ENCODE measurements at regions not wholly inside any gene's neighbourhood (a gene's known extent, or its start where the extent isn't known, plus 50 kb on each side); places are given as distances from the start of the nearest gene placed in this dataset.

DNA sequence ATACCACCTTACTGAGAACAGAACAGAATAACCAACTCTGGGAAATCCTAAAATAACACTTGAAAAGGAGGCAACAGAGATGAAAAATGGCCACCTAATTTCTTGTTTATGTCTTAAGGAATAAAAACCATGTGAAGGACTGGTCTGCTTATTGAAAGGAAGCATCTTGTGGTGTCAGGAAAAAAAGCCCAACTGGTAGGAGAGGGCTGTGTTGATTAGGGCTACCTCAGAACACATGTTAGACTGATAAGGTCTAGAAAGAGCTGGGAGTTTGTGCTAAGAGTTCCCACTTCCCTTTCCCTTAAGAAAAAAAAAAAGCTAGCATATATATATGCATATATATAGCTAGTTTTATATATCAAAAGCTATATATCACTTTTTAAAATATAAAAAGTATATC lies 425.3 kb upstream of the BTBD3 start:
- Mint-ChIP-seq H3K4me1 (peaks cover 34% of the 10 kb centered on the region), H3K27ac (no peak overlapping the region), H3K9me3 (peaks cover 9% of the 10 kb centered on the region), H3K36me3 (peaks cover 13% of the 10 kb centered on the region), H3K27me3 (ENCODE audit: low read depth) (no peaks in the 10 kb centered on the region), H3K4me3 (no peak overlapping the region)
- POLR2A ChIA-PET, result no interaction called here
- TF ChIP-seq, protein P1, sequence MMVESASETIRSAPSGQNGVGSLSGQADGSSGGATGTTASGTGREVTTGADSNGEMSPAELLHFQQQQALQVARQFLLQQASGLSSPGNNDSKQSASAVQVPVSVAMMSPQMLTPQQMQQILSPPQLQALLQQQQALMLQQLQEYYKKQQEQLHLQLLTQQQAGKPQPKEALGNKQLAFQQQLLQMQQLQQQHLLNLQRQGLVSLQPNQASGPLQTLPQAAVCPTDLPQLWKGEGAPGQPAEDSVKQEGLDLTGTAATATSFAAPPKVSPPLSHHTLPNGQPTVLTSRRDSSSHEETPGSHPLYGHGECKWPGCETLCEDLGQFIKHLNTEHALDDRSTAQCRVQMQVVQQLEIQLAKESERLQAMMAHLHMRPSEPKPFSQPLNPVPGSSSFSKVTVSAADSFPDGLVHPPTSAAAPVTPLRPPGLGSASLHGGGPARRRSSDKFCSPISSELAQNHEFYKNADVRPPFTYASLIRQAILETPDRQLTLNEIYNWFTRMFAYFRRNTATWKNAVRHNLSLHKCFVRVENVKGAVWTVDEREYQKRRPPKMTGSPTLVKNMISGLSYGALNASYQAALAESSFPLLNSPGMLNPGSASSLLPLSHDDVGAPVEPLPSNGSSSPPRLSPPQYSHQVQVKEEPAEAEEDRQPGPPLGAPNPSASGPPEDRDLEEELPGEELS (CRISPR knock-in tag; IDR thresholded peaks at IDR 0.05), result no peak
- TF ChIP-seq PRRX2 (CRISPR knock-in tag; IDR thresholded peaks at IDR 0.05), result no peak
- CTCF ChIA-PET, result no interaction called here
- ATAC-seq (no peak), DNase-seq (ENCODE audit: low spot score) (no peak)

DNA sequence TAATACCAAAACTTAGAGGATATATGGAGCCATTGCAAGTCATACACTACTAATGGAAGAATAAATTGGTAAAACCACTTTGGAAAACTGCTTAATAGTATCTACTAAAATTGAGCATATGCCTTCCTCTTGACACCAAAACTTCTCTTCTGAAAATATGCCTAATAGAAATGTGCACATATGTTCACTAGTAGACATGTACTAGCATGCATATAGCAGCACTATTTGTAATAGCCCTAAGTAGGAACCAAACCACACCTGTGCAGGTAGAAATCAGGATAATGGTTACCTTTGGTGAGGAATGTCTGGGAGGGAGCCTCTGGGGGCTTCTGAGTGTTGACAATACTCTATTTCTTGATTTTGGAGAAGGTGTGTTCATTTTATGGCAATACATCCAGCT lies 424.8 kb upstream of the BTBD3 start:
- H3K9me3 Mint-ChIP-seq, result peaks cover 9% of the 10 kb centered on the region
- H3K27ac Mint-ChIP-seq, result no peak overlapping the region
- POLR2A ChIA-PET, result no interaction called here
- no peak for ATAC-seq
- CTCF ChIA-PET, result no interaction called here
- H3K4me3 Mint-ChIP-seq, result no peak overlapping the region
- peaks cover 39% of the 10 kb centered on the region for H3K4me1 Mint-ChIP-seq
- peaks cover 13% of the 10 kb centered on the region for H3K36me3 Mint-ChIP-seq
- TF ChIP-seq, protein P2, sequence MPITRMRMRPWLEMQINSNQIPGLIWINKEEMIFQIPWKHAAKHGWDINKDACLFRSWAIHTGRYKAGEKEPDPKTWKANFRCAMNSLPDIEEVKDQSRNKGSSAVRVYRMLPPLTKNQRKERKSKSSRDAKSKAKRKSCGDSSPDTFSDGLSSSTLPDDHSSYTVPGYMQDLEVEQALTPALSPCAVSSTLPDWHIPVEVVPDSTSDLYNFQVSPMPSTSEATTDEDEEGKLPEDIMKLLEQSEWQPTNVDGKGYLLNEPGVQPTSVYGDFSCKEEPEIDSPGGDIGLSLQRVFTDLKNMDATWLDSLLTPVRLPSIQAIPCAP (CRISPR knock-in tag; IDR thresholded peaks at IDR 0.05), result no peak
- TF ChIP-seq, protein P3, sequence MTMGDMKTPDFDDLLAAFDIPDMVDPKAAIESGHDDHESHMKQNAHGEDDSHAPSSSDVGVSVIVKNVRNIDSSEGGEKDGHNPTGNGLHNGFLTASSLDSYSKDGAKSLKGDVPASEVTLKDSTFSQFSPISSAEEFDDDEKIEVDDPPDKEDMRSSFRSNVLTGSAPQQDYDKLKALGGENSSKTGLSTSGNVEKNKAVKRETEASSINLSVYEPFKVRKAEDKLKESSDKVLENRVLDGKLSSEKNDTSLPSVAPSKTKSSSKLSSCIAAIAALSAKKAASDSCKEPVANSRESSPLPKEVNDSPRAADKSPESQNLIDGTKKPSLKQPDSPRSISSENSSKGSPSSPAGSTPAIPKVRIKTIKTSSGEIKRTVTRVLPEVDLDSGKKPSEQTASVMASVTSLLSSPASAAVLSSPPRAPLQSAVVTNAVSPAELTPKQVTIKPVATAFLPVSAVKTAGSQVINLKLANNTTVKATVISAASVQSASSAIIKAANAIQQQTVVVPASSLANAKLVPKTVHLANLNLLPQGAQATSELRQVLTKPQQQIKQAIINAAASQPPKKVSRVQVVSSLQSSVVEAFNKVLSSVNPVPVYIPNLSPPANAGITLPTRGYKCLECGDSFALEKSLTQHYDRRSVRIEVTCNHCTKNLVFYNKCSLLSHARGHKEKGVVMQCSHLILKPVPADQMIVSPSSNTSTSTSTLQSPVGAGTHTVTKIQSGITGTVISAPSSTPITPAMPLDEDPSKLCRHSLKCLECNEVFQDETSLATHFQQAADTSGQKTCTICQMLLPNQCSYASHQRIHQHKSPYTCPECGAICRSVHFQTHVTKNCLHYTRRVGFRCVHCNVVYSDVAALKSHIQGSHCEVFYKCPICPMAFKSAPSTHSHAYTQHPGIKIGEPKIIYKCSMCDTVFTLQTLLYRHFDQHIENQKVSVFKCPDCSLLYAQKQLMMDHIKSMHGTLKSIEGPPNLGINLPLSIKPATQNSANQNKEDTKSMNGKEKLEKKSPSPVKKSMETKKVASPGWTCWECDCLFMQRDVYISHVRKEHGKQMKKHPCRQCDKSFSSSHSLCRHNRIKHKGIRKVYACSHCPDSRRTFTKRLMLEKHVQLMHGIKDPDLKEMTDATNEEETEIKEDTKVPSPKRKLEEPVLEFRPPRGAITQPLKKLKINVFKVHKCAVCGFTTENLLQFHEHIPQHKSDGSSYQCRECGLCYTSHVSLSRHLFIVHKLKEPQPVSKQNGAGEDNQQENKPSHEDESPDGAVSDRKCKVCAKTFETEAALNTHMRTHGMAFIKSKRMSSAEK (CRISPR knock-in tag; IDR thresholded peaks at IDR 0.05; ENCODE audit: borderline replicate concordance), result no peak
- TF ChIP-seq, protein P4, sequence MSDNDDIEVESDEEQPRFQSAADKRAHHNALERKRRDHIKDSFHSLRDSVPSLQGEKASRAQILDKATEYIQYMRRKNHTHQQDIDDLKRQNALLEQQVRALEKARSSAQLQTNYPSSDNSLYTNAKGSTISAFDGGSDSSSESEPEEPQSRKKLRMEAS (CRISPR knock-in tag; IDR thresholded peaks at IDR 0.05), result no peak
- no peak for TF ChIP-seq SMAD3 (CRISPR knock-in tag; IDR thresholded peaks at IDR 0.05; ENCODE audit: borderline replicate concordance)
- TF ChIP-seq, protein P5, sequence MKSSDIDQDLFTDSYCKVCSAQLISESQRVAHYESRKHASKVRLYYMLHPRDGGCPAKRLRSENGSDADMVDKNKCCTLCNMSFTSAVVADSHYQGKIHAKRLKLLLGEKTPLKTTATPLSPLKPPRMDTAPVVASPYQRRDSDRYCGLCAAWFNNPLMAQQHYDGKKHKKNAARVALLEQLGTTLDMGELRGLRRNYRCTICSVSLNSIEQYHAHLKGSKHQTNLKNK (CRISPR knock-in tag; IDR thresholded peaks at IDR 0.05), result no peak
- TF ChIP-seq, protein P6, sequence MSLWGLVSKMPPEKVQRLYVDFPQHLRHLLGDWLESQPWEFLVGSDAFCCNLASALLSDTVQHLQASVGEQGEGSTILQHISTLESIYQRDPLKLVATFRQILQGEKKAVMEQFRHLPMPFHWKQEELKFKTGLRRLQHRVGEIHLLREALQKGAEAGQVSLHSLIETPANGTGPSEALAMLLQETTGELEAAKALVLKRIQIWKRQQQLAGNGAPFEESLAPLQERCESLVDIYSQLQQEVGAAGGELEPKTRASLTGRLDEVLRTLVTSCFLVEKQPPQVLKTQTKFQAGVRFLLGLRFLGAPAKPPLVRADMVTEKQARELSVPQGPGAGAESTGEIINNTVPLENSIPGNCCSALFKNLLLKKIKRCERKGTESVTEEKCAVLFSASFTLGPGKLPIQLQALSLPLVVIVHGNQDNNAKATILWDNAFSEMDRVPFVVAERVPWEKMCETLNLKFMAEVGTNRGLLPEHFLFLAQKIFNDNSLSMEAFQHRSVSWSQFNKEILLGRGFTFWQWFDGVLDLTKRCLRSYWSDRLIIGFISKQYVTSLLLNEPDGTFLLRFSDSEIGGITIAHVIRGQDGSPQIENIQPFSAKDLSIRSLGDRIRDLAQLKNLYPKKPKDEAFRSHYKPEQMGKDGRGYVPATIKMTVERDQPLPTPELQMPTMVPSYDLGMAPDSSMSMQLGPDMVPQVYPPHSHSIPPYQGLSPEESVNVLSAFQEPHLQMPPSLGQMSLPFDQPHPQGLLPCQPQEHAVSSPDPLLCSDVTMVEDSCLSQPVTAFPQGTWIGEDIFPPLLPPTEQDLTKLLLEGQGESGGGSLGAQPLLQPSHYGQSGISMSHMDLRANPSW (CRISPR knock-in tag; conservative IDR thresholded peaks at IDR 0.05; ENCODE audit: low read depth), result no peak
- TF ChIP-seq, protein P7, sequence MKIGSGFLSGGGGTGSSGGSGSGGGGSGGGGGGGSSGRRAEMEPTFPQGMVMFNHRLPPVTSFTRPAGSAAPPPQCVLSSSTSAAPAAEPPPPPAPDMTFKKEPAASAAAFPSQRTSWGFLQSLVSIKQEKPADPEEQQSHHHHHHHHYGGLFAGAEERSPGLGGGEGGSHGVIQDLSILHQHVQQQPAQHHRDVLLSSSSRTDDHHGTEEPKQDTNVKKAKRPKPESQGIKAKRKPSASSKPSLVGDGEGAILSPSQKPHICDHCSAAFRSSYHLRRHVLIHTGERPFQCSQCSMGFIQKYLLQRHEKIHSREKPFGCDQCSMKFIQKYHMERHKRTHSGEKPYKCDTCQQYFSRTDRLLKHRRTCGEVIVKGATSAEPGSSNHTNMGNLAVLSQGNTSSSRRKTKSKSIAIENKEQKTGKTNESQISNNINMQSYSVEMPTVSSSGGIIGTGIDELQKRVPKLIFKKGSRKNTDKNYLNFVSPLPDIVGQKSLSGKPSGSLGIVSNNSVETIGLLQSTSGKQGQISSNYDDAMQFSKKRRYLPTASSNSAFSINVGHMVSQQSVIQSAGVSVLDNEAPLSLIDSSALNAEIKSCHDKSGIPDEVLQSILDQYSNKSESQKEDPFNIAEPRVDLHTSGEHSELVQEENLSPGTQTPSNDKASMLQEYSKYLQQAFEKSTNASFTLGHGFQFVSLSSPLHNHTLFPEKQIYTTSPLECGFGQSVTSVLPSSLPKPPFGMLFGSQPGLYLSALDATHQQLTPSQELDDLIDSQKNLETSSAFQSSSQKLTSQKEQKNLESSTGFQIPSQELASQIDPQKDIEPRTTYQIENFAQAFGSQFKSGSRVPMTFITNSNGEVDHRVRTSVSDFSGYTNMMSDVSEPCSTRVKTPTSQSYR (CRISPR knock-in tag; IDR thresholded peaks at IDR 0.05), result no peak
- TF ChIP-seq, protein P8, sequence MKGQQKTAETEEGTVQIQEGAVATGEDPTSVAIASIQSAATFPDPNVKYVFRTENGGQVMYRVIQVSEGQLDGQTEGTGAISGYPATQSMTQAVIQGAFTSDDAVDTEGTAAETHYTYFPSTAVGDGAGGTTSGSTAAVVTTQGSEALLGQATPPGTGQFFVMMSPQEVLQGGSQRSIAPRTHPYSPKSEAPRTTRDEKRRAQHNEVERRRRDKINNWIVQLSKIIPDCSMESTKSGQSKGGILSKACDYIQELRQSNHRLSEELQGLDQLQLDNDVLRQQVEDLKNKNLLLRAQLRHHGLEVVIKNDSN (CRISPR knock-in tag; IDR thresholded peaks at IDR 0.05), result no peak
- TF ChIP-seq, protein P9, sequence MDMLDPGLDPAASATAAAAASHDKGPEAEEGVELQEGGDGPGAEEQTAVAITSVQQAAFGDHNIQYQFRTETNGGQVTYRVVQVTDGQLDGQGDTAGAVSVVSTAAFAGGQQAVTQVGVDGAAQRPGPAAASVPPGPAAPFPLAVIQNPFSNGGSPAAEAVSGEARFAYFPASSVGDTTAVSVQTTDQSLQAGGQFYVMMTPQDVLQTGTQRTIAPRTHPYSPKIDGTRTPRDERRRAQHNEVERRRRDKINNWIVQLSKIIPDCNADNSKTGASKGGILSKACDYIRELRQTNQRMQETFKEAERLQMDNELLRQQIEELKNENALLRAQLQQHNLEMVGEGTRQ (CRISPR knock-in tag; IDR thresholded peaks at IDR 0.05), result no peak
- no peak for TF ChIP-seq ZNF138 (CRISPR knock-in tag; conservative IDR thresholded peaks at IDR 0.05)
- TF ChIP-seq ZNF317 (CRISPR knock-in tag; IDR thresholded peaks at IDR 0.05; ENCODE audit: borderline replicate concordance, low read depth), result no peak
- no peak for TF ChIP-seq KAT7 (CRISPR knock-in tag; IDR thresholded peaks at IDR 0.05; ENCODE audit: borderline replicate concordance)
- TF ChIP-seq NR2C2 (CRISPR knock-in tag; IDR thresholded peaks at IDR 0.05), result no peak
- TF ChIP-seq, protein P10, sequence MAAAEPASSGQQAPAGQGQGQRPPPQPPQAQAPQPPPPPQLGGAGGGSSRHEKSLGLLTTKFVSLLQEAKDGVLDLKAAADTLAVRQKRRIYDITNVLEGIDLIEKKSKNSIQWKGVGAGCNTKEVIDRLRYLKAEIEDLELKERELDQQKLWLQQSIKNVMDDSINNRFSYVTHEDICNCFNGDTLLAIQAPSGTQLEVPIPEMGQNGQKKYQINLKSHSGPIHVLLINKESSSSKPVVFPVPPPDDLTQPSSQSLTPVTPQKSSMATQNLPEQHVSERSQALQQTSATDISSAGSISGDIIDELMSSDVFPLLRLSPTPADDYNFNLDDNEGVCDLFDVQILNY (CRISPR knock-in tag; IDR thresholded peaks at IDR 0.05), result no peak
- TF ChIP-seq SP1 (CRISPR knock-in tag; conservative IDR thresholded peaks at IDR 0.05), result no peak
- no peak for TF ChIP-seq NFATC4 (CRISPR knock-in tag; IDR thresholded peaks at IDR 0.05)
- no peak for DNase-seq (ENCODE audit: low spot score)
- no peaks in the 10 kb centered on the region for H3K27me3 Mint-ChIP-seq (ENCODE audit: low read depth)
